ENCODE measurements at regions not wholly inside any gene's neighbourhood (a gene's known extent, or its start where the extent isn't known, plus 50 kb on each side); places are given as distances from the start of the nearest gene placed in this dataset.

DNA sequence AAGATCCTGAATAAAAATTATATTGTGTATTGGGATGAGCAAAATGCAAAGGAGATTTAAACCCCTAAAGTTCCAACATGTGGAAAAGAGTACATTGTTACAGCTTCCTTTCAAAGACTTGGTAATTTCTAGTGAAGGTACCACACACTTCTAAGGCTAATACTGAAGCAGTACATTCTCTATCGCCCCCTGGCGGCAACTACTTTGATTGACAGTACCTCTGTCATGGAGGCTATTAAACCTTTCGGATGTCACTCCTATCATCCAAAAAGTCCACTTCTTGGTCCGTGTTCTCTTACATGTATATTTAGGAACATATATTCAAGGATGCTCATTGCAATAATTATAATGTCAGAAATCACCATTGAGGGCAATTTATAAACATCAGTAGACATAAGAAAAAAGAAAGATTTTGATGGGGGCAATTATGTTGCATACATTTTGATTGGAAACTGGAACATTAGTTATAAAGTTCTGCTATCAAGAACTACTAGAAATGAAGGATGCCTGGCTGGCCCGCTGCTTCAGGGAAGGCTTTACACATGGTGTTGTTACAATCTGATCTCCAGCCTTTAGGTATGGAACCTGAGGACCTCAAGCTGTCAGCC, 601.6 kb downstream of the CPS1 start:
- TF ChIP-seq, protein P1, sequence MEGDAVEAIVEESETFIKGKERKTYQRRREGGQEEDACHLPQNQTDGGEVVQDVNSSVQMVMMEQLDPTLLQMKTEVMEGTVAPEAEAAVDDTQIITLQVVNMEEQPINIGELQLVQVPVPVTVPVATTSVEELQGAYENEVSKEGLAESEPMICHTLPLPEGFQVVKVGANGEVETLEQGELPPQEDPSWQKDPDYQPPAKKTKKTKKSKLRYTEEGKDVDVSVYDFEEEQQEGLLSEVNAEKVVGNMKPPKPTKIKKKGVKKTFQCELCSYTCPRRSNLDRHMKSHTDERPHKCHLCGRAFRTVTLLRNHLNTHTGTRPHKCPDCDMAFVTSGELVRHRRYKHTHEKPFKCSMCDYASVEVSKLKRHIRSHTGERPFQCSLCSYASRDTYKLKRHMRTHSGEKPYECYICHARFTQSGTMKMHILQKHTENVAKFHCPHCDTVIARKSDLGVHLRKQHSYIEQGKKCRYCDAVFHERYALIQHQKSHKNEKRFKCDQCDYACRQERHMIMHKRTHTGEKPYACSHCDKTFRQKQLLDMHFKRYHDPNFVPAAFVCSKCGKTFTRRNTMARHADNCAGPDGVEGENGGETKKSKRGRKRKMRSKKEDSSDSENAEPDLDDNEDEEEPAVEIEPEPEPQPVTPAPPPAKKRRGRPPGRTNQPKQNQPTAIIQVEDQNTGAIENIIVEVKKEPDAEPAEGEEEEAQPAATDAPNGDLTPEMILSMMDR (IDR thresholded peaks at IDR 0.05; ENCODE audit: control insufficient read depth, extremely low read depth, insufficient read depth) = peak; percentile 72
- peak; percentile 32 for DNase-seq (ENCODE audit: low read depth)
- no peak overlapping the region for H3K4me3 ChIP-seq (ENCODE audit: low read depth, low read length)

DNA sequence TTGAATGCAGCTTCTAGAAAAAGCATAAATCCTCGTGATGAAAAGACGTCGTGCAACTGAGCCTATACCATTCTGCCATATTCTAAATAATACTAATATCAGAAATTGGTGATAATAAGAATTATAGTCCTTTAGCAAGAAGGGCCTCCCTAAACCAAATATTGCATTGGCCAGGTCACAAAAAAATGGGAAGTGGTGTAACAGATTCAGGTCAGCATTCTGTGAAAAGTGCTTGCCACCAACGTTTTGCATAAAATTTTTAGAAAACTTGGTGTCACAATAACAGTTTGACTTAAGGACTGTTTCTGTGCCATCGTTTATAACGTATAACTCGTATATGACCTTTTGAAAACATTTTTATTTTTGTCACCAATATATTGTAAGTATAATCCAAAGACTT, 603.6 kb downstream of the CPS1 start:
- DNase-seq (ENCODE audit: low read depth) = no peak
- no peak overlapping the region for H3K4me3 ChIP-seq (ENCODE audit: low read depth, low read length)
- TF ChIP-seq, protein P1 (IDR thresholded peaks at IDR 0.05; ENCODE audit: control insufficient read depth, extremely low read depth, insufficient read depth) = no peak

DNA sequence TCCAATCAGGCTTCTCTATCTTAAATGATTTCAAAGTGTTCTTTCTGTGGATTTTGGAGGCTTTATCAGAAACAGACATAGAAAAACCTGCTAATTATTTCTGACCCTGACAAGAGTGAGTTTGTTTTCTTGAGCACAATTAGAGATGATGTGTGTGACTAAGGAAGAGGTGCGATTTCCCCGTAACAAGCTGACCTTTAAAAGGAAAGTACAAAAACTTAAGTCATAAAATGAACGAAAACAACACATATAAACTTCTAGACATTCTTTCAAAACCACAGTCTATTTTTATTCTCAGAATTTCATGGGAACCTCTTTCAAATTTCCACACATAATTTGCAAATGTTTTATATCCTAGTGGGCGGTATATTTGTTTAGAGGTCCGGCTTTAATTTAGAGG, 604.8 kb downstream of the CPS1 start:
- TF ChIP-seq, protein P1 (IDR thresholded peaks at IDR 0.05; ENCODE audit: control insufficient read depth, extremely low read depth, insufficient read depth) = no peak
- H3K4me3 ChIP-seq (ENCODE audit: low read depth, low read length) = no peak overlapping the region
- no peak for DNase-seq (ENCODE audit: low read depth)

DNA sequence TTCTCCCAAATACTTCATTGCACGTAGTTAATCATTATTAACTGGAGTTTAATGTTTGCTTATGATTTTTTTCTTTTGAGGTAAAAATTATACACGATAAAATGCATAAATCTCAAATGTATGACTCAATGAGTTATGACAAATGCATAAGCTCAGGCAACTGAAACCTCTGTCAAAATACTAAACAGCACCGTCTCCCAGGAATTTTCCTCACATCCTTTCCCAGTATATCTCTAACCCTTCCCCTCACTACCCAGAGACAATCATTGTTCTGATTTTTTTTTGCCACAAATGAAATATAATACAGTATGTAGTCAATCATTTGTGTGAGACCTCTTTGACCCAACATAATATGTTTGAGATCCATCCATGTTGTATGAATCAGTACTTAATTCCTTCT, 606.5 kb downstream of the CPS1 start:
- DNase-seq (ENCODE audit: low read depth) = no peak
- TF ChIP-seq, protein P1 (IDR thresholded peaks at IDR 0.05; ENCODE audit: control insufficient read depth, extremely low read depth, insufficient read depth) = no peak
- no peak overlapping the region for H3K4me3 ChIP-seq (ENCODE audit: low read depth, low read length)

DNA sequence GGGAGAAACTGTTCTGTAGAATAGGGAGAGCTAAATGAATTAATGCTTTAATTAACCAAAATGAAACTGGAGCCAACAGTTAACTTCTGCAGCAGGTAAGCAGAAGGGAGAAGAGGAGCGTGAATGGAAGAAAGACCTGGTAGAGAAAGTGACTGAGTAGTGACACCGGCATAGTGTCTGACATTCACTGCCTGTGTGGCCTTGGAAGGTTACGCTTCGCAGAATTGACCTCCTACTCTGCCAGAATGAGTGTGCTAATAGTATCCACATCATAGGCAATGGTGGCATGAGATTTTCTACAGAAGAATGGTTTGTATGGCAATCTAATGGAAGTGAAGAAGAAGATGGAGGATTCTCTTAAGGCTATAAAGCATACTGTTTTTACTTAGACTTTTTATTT, 614.4 kb downstream of the CPS1 start:
- no peak overlapping the region for H3K4me3 ChIP-seq (ENCODE audit: low read depth, low read length)
- TF ChIP-seq, protein P1 (IDR thresholded peaks at IDR 0.05; ENCODE audit: control insufficient read depth, extremely low read depth, insufficient read depth) = no peak

DNA sequence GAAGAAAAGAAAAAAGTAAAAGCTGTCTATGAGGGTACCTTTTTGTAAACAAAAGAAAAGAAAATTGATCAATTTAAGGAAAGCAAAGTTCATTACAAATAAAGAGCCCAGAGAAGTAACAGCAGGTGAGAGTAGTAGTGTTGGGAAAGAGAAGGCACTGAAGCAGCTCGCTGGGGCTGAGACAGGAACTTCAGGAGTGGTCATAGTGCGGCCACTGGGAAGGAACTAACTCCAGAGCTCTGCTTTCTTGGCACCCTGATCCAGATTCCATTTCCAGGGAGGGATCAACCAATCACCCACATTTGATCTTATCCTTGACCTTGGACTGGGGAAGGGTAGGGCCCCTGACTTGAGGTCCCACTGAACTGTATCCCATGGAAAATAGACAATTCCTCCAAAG, 617.6 kb downstream of the CPS1 start:
- DNase-seq (ENCODE audit: low read depth) = no peak
- TF ChIP-seq, protein P1 (IDR thresholded peaks at IDR 0.05; ENCODE audit: control insufficient read depth, extremely low read depth, insufficient read depth) = no peak
- no peak overlapping the region for H3K4me3 ChIP-seq (ENCODE audit: low read depth, low read length)

More for the DNA sequence above, 614.4 kb downstream of the CPS1 start:
- DNase-seq (ENCODE audit: low read depth) = no peak

DNA sequence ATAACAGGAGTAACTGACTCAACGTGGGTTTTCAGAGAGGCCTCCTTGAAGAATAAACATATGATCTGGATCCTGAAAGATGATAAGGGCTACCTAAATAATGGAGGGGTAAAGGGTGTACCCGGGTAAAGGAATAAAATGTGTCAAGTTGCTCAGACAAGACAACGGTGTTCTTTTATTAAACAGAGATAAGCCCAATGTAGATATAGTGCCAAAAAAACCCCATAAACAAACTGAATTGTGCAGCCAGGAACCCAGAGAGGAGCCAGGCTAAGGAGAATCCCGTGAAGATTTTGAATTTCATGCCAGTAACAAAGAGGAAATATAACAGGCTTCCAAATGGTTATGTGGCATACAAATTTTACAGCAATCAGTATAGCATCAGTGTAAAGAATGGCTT, 618.2 kb downstream of the CPS1 start:
- DNase-seq (ENCODE audit: low read depth) = peak; percentile 50
- TF ChIP-seq, protein P1 (IDR thresholded peaks at IDR 0.05; ENCODE audit: control insufficient read depth, extremely low read depth, insufficient read depth) = no peak

More for the DNA sequence above, 618.2 kb downstream of the CPS1 start:
- no peak overlapping the region for H3K4me3 ChIP-seq (ENCODE audit: low read depth, low read length)
